HG03432 (cell line): ENCODE measurements at regions not wholly inside any gene's neighbourhood (a gene's known extent, or its start where the extent isn't known, plus 50 kb on each side); places are given as distances from the start of the nearest gene placed in this dataset.
A peak's percentile ranks its signal among the peaks of the same experiment; 100 is the strongest.

Source experiments
- ATAC-seq: cut with Tn5 transposase; IDR thresholded peaks from one replicate; pipeline ENCODE4 v1.9.1; 2021; ENCODE audit warnings: mild to moderate bottlenecking, moderate library complexity; ENCODE audit not compliant: unreplicated experiment

GRCh38 chr12:92034858-92035401 lies 110.7 kb downstream of the BTG1 start:
- peak; percentile 84 for ATAC-seq

DNA sequence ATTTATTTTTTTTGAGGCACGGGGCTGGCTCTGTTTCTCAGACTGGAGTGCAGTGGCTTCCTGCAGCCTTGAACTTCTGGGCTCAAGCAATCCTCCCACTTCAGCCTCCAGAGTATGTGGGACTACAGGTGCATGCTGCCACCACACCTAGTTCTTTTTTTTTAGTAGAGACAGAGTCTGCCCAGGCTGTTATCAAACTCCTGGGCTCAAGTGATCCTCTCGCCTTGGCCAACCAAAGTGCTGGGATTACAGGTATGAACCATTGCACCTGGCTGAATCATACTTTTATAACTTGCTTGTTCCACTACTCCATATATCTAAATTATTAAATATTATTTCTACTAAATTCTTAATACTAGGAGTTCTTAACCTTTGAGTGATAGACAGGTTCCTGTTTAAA lies 111.6 kb downstream of the BTG1 start:
- no peak for ATAC-seq

GRCh38 chr12:92032965-92033364 lies 112.7 kb downstream of the BTG1 start:
- ATAC-seq: no peak

DNA sequence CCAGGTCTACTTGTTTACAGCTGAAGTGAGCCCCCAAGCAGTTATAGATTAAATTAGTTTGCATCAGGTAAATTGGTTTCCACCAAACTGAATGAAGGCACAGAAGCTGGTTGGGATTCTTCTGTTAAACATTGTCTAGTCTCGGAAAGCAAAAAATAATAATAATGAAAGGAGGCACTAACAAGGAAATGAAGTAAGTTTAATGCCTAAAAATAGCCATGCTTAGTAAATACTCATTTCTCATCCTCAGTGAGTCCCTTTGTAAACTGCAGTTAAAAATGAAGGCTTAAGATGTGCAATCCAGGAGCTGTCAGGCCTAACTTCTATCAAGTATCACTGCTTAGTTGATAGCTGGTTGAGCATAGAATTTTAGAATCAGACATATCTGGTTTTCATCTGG lies 113.5 kb downstream of the BTG1 start:
- no peak for ATAC-seq

DNA sequence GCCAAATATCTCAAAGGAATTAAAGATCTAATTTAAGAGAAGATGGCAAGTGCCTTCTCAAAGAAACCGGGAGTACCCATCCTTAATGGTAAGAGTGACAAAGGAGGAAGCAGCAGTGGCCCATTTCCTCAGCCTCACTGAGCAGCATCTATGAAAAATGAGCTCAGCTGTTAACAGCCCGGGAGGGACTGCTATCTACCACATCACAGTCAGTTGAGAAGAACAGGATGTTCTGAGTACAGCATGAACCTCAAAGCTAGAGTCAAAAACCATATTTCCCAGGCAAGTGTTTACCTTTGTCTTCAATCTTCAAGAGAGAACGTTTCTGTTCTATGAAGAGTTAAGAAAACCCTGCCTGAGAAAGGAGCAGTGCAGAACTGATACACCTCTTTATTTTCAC lies 115.0 kb downstream of the BTG1 start:
- peak; percentile 70 for ATAC-seq

DNA sequence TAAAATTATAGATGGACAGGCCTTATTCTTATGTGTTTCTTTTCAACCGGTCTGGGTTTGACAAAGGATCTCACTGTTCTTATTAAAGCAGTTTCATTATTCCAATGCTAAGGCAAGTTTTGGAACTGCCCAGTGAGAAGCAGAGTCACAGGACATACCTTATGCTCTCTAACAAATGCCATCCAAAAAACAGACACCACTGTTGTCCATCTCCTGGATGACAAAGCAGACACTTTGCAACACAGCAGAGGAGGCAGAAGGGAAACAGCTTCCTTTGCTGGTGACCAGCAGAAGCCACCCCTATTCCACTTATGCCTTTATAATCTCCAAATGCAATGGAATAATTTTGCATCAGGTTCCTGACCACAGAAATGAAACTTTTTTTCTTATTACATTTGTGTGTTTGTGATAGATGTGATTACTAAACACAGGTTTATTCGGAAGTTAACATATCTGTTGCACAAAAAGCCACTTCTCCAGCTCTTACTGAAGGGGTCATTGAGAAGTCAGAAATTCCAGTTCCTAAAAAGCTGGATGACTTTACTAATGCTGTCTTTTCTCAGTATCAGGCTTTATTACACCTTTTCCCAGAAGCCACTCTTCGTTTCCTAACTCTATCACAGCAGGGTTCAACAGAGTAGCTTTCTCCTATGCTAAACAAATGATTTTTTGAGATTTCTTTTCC lies 115.6 kb downstream of the BTG1 start:
- ATAC-seq: no peak

DNA sequence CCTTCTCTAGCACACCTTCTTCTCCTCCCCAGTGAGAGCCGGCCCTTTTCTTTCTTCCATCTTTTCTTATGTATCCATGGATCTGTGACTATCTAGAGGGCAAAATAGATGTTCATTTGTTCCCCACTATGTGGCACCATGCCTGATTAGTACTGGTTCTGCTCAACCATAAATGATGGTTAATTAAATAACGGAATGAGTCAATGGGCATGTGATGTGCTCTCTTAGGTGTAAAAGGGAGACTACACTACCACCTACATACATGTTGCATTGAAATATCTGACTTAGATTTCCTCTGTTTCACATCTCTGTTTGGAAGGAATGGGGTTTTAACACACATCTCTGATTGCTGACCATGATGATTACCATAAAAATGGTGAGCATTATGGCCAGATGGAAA lies 116.5 kb downstream of the BTG1 start:
- no peak for ATAC-seq

- ATAC-seq: no peak
Measured at GRCh38 chr12:92028441-92028709, 117.3 kb downstream of the BTG1 start.

- ATAC-seq: no peak
Measured at GRCh38 chr12:92027701-92028440, 117.8 kb downstream of the BTG1 start.

- ATAC-seq: no peak
Measured at GRCh38 chr12:92027243-92027642, 118.4 kb downstream of the BTG1 start.

GRCh38 chr12:92025462-92026207 lies 120.0 kb downstream of the BTG1 start:
- ATAC-seq: no peak

DNA sequence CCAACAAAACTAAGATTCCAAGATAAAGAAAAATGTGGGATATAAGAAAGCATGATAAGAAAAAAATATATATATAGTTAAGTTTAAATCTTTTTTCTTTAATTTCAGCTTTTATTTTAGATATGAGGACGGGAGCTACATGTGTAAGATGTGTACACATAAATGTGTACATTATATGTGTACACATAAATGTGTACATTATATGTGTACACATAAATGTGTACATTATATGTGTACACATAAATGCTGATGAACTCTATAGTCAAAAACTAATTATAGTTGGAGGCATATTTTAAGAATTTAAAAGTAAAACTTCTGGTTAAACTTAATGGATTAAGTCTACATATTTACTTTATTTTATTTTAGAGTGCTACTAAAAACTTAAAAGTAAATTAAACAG lies 123.6 kb downstream of the BTG1 start:
- no peak for ATAC-seq

GRCh38 chr12:92021666-92022035 lies 124.0 kb downstream of the BTG1 start:
- ATAC-seq: no peak

DNA sequence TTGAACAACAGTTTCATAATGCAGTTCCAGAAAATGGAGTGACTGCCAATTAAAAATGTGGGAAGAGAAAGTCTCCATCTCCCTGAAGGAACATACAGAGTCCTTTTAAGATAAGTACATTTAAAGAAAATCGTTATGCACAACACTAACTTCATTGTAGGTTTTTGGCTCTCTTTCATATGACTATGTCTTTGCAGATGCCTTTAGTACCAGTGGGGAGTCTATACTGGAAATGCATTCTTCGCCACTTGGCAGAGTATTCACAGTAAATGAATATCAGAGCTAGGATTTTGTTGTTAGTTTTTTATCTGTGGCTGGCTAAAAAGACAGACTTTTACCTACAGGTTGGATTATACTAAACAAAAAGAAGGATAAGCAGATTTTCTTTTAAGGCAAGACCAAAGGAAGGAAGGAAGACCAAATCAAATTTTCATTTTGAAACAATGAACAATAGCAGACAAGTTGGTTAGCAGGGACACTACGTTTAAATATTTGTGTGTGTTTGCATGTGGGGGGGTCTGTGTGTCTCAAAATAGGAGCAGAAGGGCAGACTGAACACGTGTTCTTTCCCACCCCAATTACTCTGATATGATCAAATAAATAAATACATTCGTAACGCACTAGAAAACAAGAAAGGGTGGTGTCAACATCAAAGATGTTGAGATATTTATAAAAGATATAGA lies 124.5 kb downstream of the BTG1 start:
- ATAC-seq: no peak

- no peak for ATAC-seq
Measured at GRCh38 chr12:92019491-92020277, 126.0 kb downstream of the BTG1 start.

- ATAC-seq: no peak
Measured at GRCh38 chr12:92012691-92013090, 133.0 kb downstream of the BTG1 start.

DNA sequence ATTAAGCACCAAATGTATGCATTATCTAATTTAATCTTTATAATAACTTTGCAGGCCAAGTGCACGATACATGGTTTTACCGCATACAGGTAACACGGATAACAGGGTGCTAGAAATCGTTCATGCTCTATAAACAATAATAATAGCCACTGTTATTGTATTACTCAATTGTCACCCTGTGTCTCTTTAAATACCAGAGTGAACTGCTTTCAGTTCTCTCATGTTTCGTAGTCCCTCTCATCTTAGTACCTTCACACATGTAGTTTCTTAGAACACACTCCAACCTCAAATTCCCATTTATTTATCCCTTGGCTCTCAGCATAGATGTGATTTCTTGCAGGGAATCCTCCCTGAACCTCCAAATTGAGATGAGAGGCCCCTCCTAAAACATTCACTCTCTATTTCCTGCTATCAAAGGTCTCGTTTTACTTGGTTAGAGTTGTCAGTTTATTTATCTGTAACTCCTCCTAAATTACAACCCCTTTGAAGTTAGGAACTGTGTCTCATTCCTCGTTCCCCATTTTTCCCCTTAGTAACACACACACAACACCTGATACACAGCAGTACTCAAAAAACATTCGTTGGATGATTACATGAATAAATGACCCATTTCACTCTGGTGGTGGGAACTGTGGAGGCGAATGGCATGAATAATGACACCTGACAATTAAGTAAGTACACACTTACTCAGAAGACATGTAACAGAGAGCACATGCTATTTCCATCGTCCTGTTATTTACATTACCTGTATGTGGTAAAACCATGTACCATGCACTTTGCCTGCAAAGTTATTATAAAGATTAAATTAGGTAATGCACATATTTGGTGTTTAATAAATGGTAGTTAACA lies 134.6 kb downstream of the BTG1 start:
- ATAC-seq: no peak

- ATAC-seq: no peak
Measured at GRCh38 chr12:92010368-92010767, 135.3 kb downstream of the BTG1 start.

GRCh38 chr12:92008345-92008744 lies 137.3 kb downstream of the BTG1 start:
- no peak for ATAC-seq

DNA sequence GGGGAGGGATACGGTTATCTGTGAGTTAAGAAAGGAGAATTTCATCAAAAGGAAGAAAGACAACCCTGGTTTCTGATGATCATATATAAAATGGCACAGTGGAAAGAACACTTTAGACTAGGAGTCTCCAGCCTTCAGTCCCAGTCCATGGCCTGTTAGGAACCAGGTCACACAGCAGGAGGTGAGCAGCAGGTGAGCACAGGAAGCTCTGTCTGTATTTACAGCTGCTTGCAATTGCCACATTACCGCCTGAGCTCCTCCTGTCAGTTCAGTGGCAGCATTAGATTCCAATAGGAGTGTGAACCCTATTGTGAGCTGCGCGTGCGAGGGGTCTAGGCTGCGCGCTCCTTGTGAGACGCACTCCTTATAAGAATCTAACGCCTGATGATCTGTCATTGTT lies 137.9 kb downstream of the BTG1 start:
- ATAC-seq: no peak
